ENCODE measurements at regions not wholly inside any gene's neighbourhood (a gene's known extent, or its start where the extent isn't known, plus 50 kb on each side); places are given as distances from the start of the nearest gene placed in this dataset.
"Not testable (repeated sequence)": the region's sequence is repeated elsewhere in the genome, so short reads cannot be mapped to it uniquely, and the experiment has no call there.

- no peaks in the 10 kb centered on the region for H3K79me2 ChIP-seq (ENCODE audit: control insufficient read depth, insufficient read depth, low read length)
- TF ChIP-seq EZH2 (IDR thresholded peaks at IDR 0.05; ENCODE audit: low read length, missing control alignments): no peak
- no peak for TF ChIP-seq CTCF (conservative IDR thresholded peaks at IDR 0.05 in 1 of 2, IDR thresholded peaks at IDR 0.05 in 1 of 2; ENCODE audit: low read depth in 1 of 2, low read length in 2 of 2)
- no peaks in the 10 kb centered on the region for H3K4me1 ChIP-seq (ENCODE audit: control insufficient read depth, extremely low read depth, insufficient read depth, low read length)
- no peak overlapping the region for H3K4me3 ChIP-seq (replicated peaks in 1 of 4; ENCODE audit: control extremely low read depth in 1 of 4, insufficient read depth in 1 of 4, low read depth in 3 of 4, low read length in 4 of 4)
- H3K9ac ChIP-seq (ENCODE audit: insufficient read depth, low read length): no peak overlapping the region
- no peak overlapping the region for H3K27ac ChIP-seq (ENCODE audit: insufficient read depth, low read length)
- no peaks in the 10 kb centered on the region for H4K20me1 ChIP-seq (ENCODE audit: control insufficient read depth, extremely low read depth, insufficient read depth, low read length)
- peaks cover 10% of the 10 kb centered on the region for H3K27me3 ChIP-seq (ENCODE audit: control insufficient read depth, insufficient read depth, low read length)
- H3K9me3 ChIP-seq (ENCODE audit: control insufficient read depth, insufficient read depth, low read depth, low read length): no peaks in the 10 kb centered on the region
- peak; percentile 18 to 83 for DNase-seq (ENCODE audit: low read depth in 2 of 2)
- no peak overlapping the region for H3K4me2 ChIP-seq (ENCODE audit: extremely low read depth, insufficient read depth, low read length)
- no peak overlapping the region for H2AFZ ChIP-seq (ENCODE audit: low read length)
- H3K36me3 ChIP-seq (ENCODE audit: control insufficient read depth, insufficient read depth, low read length): no peaks in the 10 kb centered on the region
These were observed 68.8 kb upstream of the GRB10 start for GRCh38 chr7:50851451-50851850.

GRCh38 chr7:50849991-50850390, 67.3 kb upstream of the GRB10 start:
- H3K36me3 ChIP-seq (ENCODE audit: control insufficient read depth, insufficient read depth, low read length): no peaks in the 10 kb centered on the region
- H3K79me2 ChIP-seq (ENCODE audit: control insufficient read depth, insufficient read depth, low read length): no peaks in the 10 kb centered on the region
- TF ChIP-seq EZH2 (IDR thresholded peaks at IDR 0.05; ENCODE audit: low read length, missing control alignments) (no peak), CTCF (conservative IDR thresholded peaks at IDR 0.05 in 1 of 2, IDR thresholded peaks at IDR 0.05 in 1 of 2; ENCODE audit: low read depth in 1 of 2, low read length in 2 of 2) (no peak)
- H3K4me3 ChIP-seq (replicated peaks in 1 of 4; ENCODE audit: control extremely low read depth in 1 of 4, insufficient read depth in 1 of 4, low read depth in 3 of 4, low read length in 4 of 4): no peak overlapping the region
- H4K20me1 ChIP-seq (ENCODE audit: control insufficient read depth, extremely low read depth, insufficient read depth, low read length): no peaks in the 10 kb centered on the region
- no peaks in the 10 kb centered on the region for H3K4me1 ChIP-seq (ENCODE audit: control insufficient read depth, extremely low read depth, insufficient read depth, low read length)
- no peak overlapping the region for H2AFZ ChIP-seq (ENCODE audit: low read length)
- DNase-seq (ENCODE audit: low read depth in 2 of 2): no peak
- no peaks in the 10 kb centered on the region for H3K9me3 ChIP-seq (ENCODE audit: control insufficient read depth, insufficient read depth, low read depth, low read length)
- H3K27ac ChIP-seq (ENCODE audit: insufficient read depth, low read length): no peak overlapping the region
- H3K4me2 ChIP-seq (ENCODE audit: extremely low read depth, insufficient read depth, low read length): no peak overlapping the region
- no peak overlapping the region for H3K9ac ChIP-seq (ENCODE audit: insufficient read depth, low read length)
- H3K27me3 ChIP-seq (ENCODE audit: control insufficient read depth, insufficient read depth, low read length): peaks cover 4% of the 10 kb centered on the region

- Histone ChIP-seq H3K4me1 (ENCODE audit: control insufficient read depth, extremely low read depth, insufficient read depth, low read length) (no peaks in the 10 kb centered on the region), H2AFZ (ENCODE audit: low read length) (no peak overlapping the region)
- TF ChIP-seq EZH2 (IDR thresholded peaks at IDR 0.05; ENCODE audit: low read length, missing control alignments) (no peak), CTCF (conservative IDR thresholded peaks at IDR 0.05 in 1 of 2, IDR thresholded peaks at IDR 0.05 in 1 of 2; ENCODE audit: low read depth in 1 of 2, low read length in 2 of 2) (no peak)
These were observed 65.5 kb upstream of the GRB10 start for GRCh38 chr7:50848203-50848602.

GRCh38 chr7:50844861-50845260, 62.2 kb upstream of the GRB10 start:
- H3K9me3 ChIP-seq (ENCODE audit: control insufficient read depth, insufficient read depth, low read depth, low read length); H3K4me3 ChIP-seq (replicated peaks in 1 of 4; ENCODE audit: control extremely low read depth in 1 of 4, insufficient read depth in 1 of 4, low read depth in 3 of 4, low read length in 4 of 4); H3K27me3 ChIP-seq (ENCODE audit: control insufficient read depth, insufficient read depth, low read length); H2AFZ ChIP-seq (ENCODE audit: low read length); H3K4me1 ChIP-seq (ENCODE audit: control insufficient read depth, extremely low read depth, insufficient read depth, low read length); H3K79me2 ChIP-seq (ENCODE audit: control insufficient read depth, insufficient read depth, low read length); H4K20me1 ChIP-seq (ENCODE audit: control insufficient read depth, extremely low read depth, insufficient read depth, low read length); H3K27ac ChIP-seq (ENCODE audit: insufficient read depth, low read length); DNase-seq (ENCODE audit: low read depth in 2 of 2); H3K36me3 ChIP-seq (ENCODE audit: control insufficient read depth, insufficient read depth, low read length); H3K4me2 ChIP-seq (ENCODE audit: extremely low read depth, insufficient read depth, low read length); H3K9ac ChIP-seq (ENCODE audit: insufficient read depth, low read length): not testable (repeated sequence)

More at GRCh38 chr7:50848203-50848602, 65.5 kb upstream of the GRB10 start:
- no peaks in the 10 kb centered on the region for H3K36me3 ChIP-seq (ENCODE audit: control insufficient read depth, insufficient read depth, low read length)
- no peak overlapping the region for H3K4me3 ChIP-seq (replicated peaks in 1 of 4; ENCODE audit: control extremely low read depth in 1 of 4, insufficient read depth in 1 of 4, low read depth in 3 of 4, low read length in 4 of 4)
- no peak overlapping the region for H3K4me2 ChIP-seq (ENCODE audit: extremely low read depth, insufficient read depth, low read length)
- H4K20me1 ChIP-seq (ENCODE audit: control insufficient read depth, extremely low read depth, insufficient read depth, low read length): no peaks in the 10 kb centered on the region
- peaks cover 3% of the 10 kb centered on the region for H3K27me3 ChIP-seq (ENCODE audit: control insufficient read depth, insufficient read depth, low read length)
- no peaks in the 10 kb centered on the region for H3K79me2 ChIP-seq (ENCODE audit: control insufficient read depth, insufficient read depth, low read length)
- no peak overlapping the region for H3K9ac ChIP-seq (ENCODE audit: insufficient read depth, low read length)
- H3K9me3 ChIP-seq (ENCODE audit: control insufficient read depth, insufficient read depth, low read depth, low read length): no peaks in the 10 kb centered on the region
- no peak overlapping the region for H3K27ac ChIP-seq (ENCODE audit: insufficient read depth, low read length)
- DNase-seq (ENCODE audit: low read depth in 2 of 2): no peak

All from fibroblast of lung (primary cell).